ENCODE measurements at regions not wholly inside any gene's neighbourhood (a gene's known extent, or its start where the extent isn't known, plus 50 kb on each side); places are given as distances from the start of the nearest gene placed in this dataset.
"Not testable (repeated sequence)": the region's sequence is repeated elsewhere in the genome, so short reads cannot be mapped to it uniquely, and the experiment has no call there.

DNA sequence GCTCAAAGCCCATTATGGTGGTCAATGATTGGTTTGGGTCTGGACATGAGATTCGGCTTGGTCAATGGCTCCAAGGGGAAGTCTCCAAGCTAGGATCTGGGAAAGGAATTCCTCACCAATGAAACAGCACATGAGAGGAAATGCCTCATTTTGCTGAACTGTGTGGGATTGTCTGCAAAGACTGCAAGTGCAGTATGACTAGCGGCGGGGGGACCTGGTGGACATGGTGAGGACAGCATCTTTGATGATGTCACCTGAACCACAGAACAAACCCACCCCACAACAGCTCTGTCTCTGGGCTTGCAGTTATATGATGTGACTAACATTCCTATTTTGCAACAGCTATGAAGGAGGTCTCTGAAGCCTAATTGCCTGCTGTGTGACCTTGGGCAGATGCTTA, 50.6 kb upstream of the NKD1 start:
- no peak for DNase-seq

DNA sequence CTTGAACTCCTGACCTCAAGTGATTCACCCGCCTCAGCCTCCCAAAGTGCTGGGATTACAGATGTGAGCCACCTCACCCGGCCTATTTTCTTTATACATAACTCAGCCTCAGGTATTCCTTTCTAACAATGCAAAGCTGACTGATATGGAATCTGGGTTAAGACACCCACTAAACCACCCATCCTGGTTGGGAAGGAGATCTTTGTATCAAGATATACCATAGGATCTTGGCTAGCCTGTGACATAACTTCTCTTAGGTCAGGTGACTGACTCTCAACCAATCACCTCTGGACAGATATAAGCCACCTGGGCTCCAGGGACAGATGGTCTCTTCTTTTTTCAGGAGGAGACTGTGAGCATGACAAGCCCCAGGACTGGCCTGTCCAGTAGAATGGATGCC, 51.2 kb upstream of the NKD1 start:
- DNase-seq, result no peak

GRCh38 chr16:50495673-50496072, 52.5 kb upstream of the NKD1 start:
- DNase-seq, result no peak

GRCh38 chr16:50494501-50495491, 53.4 kb upstream of the NKD1 start:
- DNase-seq, result no peak

GRCh38 chr16:50491516-50491915, 56.7 kb upstream of the NKD1 start:
- DNase-seq, result no peak

DNA sequence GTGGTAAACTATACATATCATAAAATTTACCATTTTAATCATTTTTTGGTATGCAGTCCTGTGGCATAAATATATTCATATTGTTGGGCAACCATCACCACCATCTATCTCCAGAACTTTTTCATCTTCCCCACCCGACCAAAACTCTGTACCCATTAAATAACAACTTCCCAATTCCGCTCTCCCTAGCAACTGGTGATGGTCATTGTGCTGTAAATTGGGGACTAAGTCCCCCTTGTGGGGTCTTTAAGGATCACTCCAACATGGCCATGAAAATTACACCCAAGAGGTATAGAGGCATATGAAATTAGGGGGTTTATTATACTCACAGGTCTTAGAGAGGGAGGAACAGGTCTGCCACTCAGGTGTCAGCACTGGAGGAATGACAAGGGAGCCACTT, 57.4 kb upstream of the NKD1 start:
- DNase-seq, result no peak

GRCh38 chr16:50489182-50489581, 59.0 kb upstream of the NKD1 start:
- no peak for DNase-seq

DNA sequence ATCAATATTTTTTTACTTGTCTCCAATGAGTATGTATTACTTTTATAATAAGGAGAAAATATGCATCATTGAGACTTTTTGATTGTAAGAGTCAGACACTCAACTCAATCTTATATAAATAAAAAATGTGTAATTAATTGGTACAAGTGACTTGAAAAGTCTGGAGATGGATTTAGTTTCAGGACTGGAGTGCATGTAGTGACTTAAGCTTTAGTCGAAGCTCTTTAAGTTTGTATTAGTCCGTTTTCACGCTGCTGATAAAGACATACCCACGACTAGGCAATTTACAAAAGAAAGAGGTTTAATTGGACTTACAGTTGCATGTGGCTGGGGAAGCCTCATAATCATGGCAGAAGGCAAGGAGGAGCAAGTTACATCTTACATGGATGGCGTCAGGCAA, 60.7 kb upstream of the NKD1 start:
- DNase-seq, result no peak

- not testable (repeated sequence) for DNase-seq
Measured at GRCh38 chr16:50486162-50486561, 62.0 kb upstream of the NKD1 start.

- DNase-seq, result no peak
Measured at GRCh38 chr16:50485232-50485631, 63.0 kb upstream of the NKD1 start.

DNA sequence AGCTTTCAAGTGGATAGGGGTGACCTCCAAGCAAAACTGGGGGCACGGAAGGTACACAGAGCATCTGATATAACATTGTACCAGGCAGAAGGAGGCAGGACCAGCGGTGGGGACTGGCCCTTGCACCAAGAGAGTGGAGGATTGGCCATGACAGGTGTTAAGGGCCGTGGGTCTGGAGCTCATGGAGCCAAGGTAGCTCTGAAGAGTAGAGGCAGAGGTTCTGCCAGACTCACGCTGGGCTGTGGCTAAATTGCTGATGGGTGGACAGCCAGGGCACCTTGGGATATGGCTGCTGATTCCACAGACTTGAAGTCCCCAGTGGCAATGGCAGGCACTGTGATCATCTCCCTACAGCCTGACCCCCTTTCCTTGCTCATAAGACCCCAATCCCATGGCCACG, 65.9 kb upstream of the NKD1 start:
- DNase-seq, result no peak

GRCh38 chr16:50480206-50480605, 68.0 kb upstream of the NKD1 start:
- no peak for DNase-seq

GRCh38 chr16:50479771-50480170, 68.4 kb upstream of the NKD1 start:
- no peak for DNase-seq

DNA sequence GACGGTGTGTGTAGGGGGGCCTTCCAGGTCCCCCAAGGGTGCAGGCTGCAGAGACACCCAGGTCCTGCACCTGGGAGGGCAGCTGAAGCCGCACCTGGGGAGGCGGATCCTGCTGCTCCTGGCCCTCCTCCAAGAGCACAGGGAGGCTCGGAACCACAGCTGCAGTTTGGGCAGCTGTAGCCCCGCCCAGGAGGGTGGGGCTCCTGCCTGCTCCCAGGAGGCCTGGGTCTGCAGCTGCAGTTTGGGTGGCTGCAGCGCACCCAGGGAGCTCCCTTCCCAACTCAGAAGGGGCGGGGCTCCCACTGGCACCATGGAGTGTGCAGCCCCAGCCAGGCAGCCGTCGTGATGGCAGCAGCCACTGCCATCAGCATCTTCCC, 69.4 kb upstream of the NKD1 start:
- DNase-seq, result no peak

DNA sequence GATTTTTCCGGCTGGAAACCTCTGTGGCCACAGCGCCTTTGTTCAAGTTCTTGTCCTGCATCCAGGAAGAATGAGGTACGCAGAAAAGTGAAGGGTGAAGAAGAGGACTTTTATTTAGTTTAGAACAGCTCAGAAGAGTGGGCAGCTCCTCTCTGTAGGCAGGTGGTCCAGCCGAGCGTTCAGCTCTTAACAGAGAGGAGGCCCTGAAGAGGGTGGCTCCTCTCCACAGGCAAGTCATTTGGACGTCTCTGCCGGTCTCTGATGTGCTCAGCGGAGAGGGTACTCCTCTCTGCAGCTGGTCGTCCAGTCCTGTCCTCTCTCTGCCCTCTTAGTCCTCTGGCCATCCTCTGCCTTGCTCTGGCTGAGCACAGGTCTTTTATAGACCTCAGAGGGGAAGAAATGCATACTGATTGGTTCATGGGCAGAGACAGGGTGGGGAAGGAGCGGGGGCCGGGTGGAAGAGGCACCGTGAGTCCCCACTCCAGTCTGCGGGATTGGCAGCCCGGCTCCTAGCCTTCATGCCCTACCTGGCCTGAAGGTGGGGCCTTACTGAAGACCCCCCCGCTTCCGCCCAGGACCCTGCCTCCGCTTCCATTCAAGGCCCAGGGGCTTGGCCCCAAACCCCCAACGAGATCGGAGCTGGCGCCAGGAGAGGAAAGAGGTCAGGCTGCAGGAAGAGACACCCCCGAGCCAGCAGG, 70.0 kb upstream of the NKD1 start:
- DNase-seq, result no peak

GRCh38 chr16:50476486-50477255, 71.5 kb upstream of the NKD1 start:
- DNase-seq, result no peak

DNA sequence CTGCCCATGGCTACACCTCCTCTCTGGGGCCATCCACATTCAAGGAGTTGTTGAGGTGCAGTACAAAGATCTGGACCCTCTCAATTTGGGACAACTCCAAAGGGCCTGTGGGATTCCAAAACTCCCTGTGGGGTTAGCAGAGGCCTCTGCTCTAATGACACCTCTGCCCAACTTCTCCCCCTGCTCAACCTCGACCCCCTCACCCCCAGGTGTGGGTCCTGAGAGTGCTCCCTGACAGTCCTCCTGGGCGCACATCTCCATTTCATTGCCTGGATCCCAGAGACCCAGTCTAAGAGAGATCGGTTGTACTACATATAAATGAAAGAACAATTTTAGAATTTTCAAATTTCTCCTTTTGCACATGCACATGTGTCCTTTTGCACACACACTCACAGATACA, 73.0 kb upstream of the NKD1 start:
- DNase-seq, result no peak

- DNase-seq, result no peak
Measured at GRCh38 chr16:50474138-50474537, 74.1 kb upstream of the NKD1 start.

DNA sequence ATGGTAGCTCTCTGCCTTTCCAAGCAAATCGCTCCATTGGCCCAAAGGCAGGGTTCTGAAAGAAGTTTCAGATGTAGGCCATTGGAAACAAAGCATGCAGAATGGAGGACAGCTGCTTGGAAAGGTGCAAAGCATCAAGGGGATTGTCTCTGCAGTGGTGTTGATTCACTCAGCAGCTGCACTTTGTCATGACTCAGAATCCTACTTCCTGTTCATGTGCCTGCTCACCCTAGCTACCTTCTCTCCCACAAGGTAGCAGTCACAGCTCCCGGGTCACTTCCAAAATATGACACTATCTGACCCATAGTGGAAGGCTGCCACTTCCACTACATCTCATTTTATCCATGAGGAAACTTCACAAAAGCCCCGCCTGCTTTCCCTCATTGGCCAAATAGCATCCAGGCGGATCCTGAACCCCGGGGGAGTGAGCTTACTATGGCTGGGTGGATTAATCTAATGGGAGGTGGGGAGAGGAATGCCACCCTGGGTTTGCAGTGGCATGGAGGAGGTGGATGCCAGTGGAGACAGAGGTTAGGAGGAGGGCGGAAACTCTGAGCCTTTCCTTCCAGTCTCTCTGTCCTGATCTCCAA, 74.7 kb upstream of the NKD1 start:
- DNase-seq, result no peak

GRCh38 chr16:50472472-50472871, 75.7 kb upstream of the NKD1 start:
- DNase-seq, result no peak

- no peak for DNase-seq
Measured at GRCh38 chr16:50470687-50471086, 77.5 kb upstream of the NKD1 start.

DNA sequence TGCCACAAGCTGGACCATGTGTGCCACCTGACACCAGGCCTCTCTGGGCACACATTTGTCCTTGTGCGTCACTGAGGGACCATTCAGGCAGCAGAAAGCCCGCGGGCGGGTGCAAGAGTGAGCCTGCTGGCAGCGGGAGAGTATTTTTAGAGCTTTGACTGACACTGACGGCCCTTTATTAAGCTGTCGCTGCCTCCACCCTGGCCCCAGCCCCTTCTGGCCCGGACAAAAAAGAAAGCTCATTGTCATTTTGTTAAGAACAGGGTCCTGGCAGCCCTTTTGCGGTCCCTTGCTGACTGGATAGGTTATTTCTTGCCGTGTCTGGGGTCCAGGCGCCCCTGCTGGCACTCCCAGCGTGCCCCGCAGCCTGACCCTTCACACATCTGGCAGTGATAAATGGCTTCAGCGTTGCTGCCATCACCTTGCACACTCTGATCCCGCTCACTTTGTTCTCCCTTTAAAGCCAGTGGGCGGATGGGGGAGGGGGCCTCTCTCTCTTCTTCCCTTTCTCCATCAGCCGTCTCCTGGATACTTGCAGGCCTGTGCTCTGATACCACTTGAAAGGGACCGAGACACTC, 78.4 kb upstream of the NKD1 start:
- no peak for DNase-seq

All from activated T-cell treated with anti-CD3 and anti-CD28 coated beads, Interleukin-2, amount 50 U/mL, for 1 hour (primary cell).